OCI-LY7 (cell line): ENCODE measurements at regions not wholly inside any gene's neighbourhood (a gene's known extent, or its start where the extent isn't known, plus 50 kb on each side); places are given as distances from the start of the nearest gene placed in this dataset.

Source experiments
- CTCF ChIP-seq: fragments of 200-600 bp; sonication (generic); conservative IDR thresholded peaks from 2 replicates; pipeline ENCODE4 v1.5.1; 2014; ENCODE audit warnings: mild to moderate bottlenecking, antibody characterized with exemption, low read length, moderate library complexity, mixed read lengths
- EZH2phosphoT487 ChIP-seq: fragments of 200-600 bp; sonication (generic); IDR thresholded peaks from 2 replicates; pipeline ENCODE4 v1.6.1; 2018; ENCODE audit warnings: low read depth, borderline replicate concordance, mild to moderate bottlenecking, mixed run types, antibody characterized with exemption, low read length, moderate library complexity, mixed read lengths

GRCh38 chr4:59247032-59247431, 1953.1 kb upstream of the ADGRL3 start:
- TF ChIP-seq CTCF (peak; percentile 73), EZH2phosphoT487 (no peak)
